ENCODE measurements at regions not wholly inside any gene's neighbourhood (a gene's known extent, or its start where the extent isn't known, plus 50 kb on each side); places are given as distances from the start of the nearest gene placed in this dataset.

DNA sequence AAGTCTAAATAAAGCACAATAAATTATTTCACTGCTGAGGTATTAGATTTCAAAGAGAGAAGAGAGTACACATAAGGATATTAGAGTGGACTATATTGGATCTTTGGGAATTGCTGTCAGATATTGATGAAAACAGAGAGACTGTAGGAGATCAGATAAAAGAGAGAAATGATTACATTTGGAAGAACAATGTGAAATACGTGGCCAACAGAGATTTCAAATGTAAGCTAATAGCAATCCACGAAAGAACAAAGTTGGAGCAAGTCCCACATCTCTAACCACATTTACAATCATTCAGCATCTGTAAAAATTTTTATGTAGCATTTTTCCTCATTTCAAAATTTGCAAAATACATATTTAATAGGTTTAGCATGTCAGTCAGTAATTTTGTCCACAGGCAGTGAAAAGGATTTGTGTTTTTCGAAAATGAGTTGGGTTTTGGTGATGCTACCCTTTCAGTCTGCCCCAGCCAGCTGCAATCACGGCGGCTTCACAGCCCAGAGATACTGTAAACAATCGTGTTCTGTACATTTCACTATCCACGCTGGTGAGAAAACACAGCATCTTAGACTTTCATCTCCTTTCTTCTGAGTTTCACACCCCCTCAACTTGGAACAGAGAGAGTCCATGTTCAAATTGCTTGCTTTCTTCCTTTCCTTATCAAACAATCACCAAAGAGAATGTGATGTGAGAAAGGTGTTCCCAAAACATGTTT lies 209.1 kb upstream of the LYPLAL1 start:
- Histone ChIP-seq H3K4me1 (replicated peaks in 1 of 2; ENCODE audit: control insufficient read depth in 2 of 2, insufficient read depth in 2 of 2, low read length in 2 of 2) (no peaks in the 10 kb centered on the region), H3K4me2 (ENCODE audit: insufficient read depth, low read length) (no peak overlapping the region), H3K27ac (ENCODE audit: extremely low read depth, low read depth, low read length) (no peak overlapping the region), H3K9ac (ENCODE audit: insufficient read depth in 1 of 2, low read depth in 2 of 2, low read length in 2 of 2) (no peak overlapping the region), H3K27me3 (ENCODE audit: control insufficient read depth in 2 of 2, insufficient read depth in 2 of 2, low read length in 2 of 2) (no peaks in the 10 kb centered on the region), H4K20me1 (replicated peaks; ENCODE audit: control insufficient read depth, insufficient read depth, low read length) (no peaks in the 10 kb centered on the region), H3K36me3 (ENCODE audit: control insufficient read depth, insufficient read depth, low read length) (no peaks in the 10 kb centered on the region), H3K4me3 (no peak overlapping the region), H2AFZ (ENCODE audit: low read depth, low read length) (no peak overlapping the region), H3K79me2 (ENCODE audit: control insufficient read depth, insufficient read depth, low read length) (no peaks in the 10 kb centered on the region), H3K9me3 (replicated peaks; ENCODE audit: control insufficient read depth, insufficient read depth, low read depth, low read length) (no peaks in the 10 kb centered on the region), H3K9me1 (ENCODE audit: control insufficient read depth, insufficient read depth, low read length) (no peaks in the 10 kb centered on the region)
- DNase-seq (ENCODE audit: extremely low read depth in 1 of 4, low spot score in 3 of 4), result no peak
- FAIRE-seq, result no peak
- 0% methylated on average over 7 of the region's 7 CpGs for WGBS (ENCODE audit: insufficient coverage, low coverage, missing lambda C conversion rate)
- POLR2A ChIA-PET, result no interaction called here
- intact Hi-C loops (cut with micrococcal nuclease), result no loop called here
- CTCF ChIA-PET (ENCODE audit: low intra/inter-chr PET ratio), result interaction anchor here (0.7 kb wide), 1 partner anchor 375 kb away, joined by 3 read pairs; no protein-coding TSS in a partner anchor
- BruUV-seq (replicated peaks), result no TSS peak
- in situ Hi-C loops (cut with MboI), result no loop called here
- no peak for ATAC-seq
- TF ChIP-seq, protein P1, sequence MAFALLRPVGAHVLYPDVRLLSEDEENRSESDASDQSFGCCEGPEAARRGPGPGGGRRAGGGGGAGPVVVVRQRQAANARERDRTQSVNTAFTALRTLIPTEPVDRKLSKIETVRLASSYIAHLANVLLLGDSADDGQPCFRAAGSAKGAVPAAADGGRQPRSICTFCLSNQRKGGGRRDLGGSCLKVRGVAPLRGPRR (CRISPR knock-in tag; IDR thresholded peaks at IDR 0.05), result no peak
- TF ChIP-seq ATF2 (CRISPR knock-in tag; IDR thresholded peaks at IDR 0.05) (no peak), PRDM10 (IDR thresholded peaks at IDR 0.05; ENCODE audit: partially characterized antibody) (no peak), EP300 (IDR thresholded peaks at IDR 0.05; ENCODE audit: low read length) (no peak), ZNF778 (CRISPR knock-in tag; IDR thresholded peaks at IDR 0.05) (no peak), NR2F6 (CRISPR knock-in tag; IDR thresholded peaks at IDR 0.05) (no peak)
- TF ChIP-seq, protein P2, sequence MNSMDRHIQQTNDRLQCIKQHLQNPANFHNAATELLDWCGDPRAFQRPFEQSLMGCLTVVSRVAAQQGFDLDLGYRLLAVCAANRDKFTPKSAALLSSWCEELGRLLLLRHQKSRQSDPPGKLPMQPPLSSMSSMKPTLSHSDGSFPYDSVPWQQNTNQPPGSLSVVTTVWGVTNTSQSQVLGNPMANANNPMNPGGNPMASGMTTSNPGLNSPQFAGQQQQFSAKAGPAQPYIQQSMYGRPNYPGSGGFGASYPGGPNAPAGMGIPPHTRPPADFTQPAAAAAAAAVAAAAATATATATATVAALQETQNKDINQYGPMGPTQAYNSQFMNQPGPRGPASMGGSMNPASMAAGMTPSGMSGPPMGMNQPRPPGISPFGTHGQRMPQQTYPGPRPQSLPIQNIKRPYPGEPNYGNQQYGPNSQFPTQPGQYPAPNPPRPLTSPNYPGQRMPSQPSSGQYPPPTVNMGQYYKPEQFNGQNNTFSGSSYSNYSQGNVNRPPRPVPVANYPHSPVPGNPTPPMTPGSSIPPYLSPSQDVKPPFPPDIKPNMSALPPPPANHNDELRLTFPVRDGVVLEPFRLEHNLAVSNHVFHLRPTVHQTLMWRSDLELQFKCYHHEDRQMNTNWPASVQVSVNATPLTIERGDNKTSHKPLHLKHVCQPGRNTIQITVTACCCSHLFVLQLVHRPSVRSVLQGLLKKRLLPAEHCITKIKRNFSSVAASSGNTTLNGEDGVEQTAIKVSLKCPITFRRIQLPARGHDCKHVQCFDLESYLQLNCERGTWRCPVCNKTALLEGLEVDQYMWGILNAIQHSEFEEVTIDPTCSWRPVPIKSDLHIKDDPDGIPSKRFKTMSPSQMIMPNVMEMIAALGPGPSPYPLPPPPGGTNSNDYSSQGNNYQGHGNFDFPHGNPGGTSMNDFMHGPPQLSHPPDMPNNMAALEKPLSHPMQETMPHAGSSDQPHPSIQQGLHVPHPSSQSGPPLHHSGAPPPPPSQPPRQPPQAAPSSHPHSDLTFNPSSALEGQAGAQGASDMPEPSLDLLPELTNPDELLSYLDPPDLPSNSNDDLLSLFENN (IDR thresholded peaks at IDR 0.05; ENCODE audit: low read depth in 2 of 2, low read length in 2 of 2), result no peak
- TF ChIP-seq, protein P3, sequence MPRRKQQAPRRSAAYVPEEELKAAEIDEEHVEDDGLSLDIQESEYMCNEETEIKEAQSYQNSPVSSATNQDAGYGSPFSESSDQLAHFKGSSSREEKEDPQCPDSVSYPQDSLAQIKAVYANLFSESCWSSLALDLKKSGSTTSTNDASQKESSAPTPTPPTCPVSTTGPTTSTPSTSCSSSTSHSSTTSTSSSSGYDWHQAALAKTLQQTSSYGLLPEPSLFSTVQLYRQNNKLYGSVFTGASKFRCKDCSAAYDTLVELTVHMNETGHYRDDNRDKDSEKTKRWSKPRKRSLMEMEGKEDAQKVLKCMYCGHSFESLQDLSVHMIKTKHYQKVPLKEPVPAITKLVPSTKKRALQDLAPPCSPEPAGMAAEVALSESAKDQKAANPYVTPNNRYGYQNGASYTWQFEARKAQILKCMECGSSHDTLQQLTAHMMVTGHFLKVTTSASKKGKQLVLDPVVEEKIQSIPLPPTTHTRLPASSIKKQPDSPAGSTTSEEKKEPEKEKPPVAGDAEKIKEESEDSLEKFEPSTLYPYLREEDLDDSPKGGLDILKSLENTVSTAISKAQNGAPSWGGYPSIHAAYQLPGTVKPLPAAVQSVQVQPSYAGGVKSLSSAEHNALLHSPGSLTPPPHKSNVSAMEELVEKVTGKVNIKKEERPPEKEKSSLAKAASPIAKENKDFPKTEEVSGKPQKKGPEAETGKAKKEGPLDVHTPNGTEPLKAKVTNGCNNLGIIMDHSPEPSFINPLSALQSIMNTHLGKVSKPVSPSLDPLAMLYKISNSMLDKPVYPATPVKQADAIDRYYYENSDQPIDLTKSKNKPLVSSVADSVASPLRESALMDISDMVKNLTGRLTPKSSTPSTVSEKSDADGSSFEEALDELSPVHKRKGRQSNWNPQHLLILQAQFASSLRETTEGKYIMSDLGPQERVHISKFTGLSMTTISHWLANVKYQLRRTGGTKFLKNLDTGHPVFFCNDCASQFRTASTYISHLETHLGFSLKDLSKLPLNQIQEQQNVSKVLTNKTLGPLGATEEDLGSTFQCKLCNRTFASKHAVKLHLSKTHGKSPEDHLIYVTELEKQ (CRISPR knock-in tag; IDR thresholded peaks at IDR 0.05), result no peak
